Activated T-cell treated with anti-CD3 and anti-CD28 coated beads, Interleukin-2, amount 50 U/mL, for 24 hours (primary cell): ENCODE measurements at regions not wholly inside any gene's neighbourhood (a gene's known extent, or its start where the extent isn't known, plus 50 kb on each side); places are given as distances from the start of the nearest gene placed in this dataset.

Source experiments
- DNase-seq: peaks from one replicate; pipeline ENCODE4 v3.0.0-alpha.2; 2020
- H3K27ac Mint-ChIP-seq: 2 replicates; pipeline ENCODE4 v1.8.0; 2020; ENCODE audit warnings: mild to moderate bottlenecking, mixed read lengths
- H3K27me3 Mint-ChIP-seq: 2 replicates; pipeline ENCODE4 v1.8.0; 2020; ENCODE audit warnings: mixed read lengths
- H3K36me3 Mint-ChIP-seq: 2 replicates; pipeline ENCODE4 v1.8.0; 2020; ENCODE audit warnings: low read depth, mixed read lengths
- H3K4me1 Mint-ChIP-seq: 2 replicates; pipeline ENCODE4 v1.8.0; 2020; ENCODE audit warnings: low read depth, mixed read lengths
- H3K4me3 Mint-ChIP-seq: 2 replicates; pipeline ENCODE4 v1.8.0; 2020; ENCODE audit warnings: mild to moderate bottlenecking, moderate library complexity, mixed read lengths
- H3K9me3 Mint-ChIP-seq: 2 replicates; pipeline ENCODE4 v1.8.0; 2020; ENCODE audit warnings: mixed read lengths

DNA sequence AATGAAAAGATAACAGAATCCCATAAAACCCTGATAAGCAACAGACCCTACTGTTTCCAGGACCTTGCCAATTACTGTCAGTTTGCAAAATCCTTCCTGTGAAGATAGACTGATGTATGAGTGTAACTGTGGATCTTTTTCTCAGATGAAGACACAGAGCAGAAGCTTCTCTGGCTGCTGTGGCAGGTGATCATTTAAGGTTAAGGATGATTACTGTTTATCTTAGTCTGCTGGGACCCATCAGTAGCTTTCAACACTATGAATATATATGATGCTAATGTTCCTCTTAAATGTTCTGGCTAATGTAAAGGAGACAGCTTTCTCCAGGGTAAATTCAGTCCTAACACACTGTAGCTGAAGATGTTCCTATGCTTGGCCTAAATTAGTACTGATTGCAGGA lies 56.0 kb upstream of the CTTNBP2 start:
- Mint-ChIP-seq H3K36me3 (no peaks in the 10 kb centered on the region), H3K4me1 (no peaks in the 10 kb centered on the region), H3K27me3 (no peaks in the 10 kb centered on the region), H3K9me3 (peaks cover 5% of the 10 kb centered on the region), H3K4me3 (no peak overlapping the region), H3K27ac (no peak overlapping the region)
- DNase-seq: no peak

DNA sequence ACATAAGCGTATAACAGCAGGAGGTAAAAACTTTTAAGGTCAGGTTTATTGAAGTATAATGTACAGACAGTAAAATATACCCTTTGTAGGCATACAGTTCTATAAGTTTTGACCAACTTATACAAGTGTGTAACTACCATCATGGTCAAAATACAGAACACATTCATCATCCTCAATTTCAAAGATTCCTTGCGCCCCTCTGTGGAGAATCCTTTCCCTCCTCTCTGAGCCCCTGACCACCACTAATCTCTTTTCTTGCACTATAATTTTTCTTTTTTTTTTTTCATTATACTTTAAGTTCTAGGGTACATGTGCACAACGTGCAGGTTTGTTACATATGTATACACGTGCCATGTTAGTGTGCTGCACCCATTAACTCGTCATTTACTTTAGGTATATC lies 58.1 kb upstream of the CTTNBP2 start:
- H3K9me3 Mint-ChIP-seq: peaks cover 5% of the 10 kb centered on the region
- no peak overlapping the region for H3K4me3 Mint-ChIP-seq
- H3K27me3 Mint-ChIP-seq: no peaks in the 10 kb centered on the region
- no peak for DNase-seq
- H3K4me1 Mint-ChIP-seq: no peaks in the 10 kb centered on the region
- H3K27ac Mint-ChIP-seq: no peak overlapping the region
- no peaks in the 10 kb centered on the region for H3K36me3 Mint-ChIP-seq

DNA sequence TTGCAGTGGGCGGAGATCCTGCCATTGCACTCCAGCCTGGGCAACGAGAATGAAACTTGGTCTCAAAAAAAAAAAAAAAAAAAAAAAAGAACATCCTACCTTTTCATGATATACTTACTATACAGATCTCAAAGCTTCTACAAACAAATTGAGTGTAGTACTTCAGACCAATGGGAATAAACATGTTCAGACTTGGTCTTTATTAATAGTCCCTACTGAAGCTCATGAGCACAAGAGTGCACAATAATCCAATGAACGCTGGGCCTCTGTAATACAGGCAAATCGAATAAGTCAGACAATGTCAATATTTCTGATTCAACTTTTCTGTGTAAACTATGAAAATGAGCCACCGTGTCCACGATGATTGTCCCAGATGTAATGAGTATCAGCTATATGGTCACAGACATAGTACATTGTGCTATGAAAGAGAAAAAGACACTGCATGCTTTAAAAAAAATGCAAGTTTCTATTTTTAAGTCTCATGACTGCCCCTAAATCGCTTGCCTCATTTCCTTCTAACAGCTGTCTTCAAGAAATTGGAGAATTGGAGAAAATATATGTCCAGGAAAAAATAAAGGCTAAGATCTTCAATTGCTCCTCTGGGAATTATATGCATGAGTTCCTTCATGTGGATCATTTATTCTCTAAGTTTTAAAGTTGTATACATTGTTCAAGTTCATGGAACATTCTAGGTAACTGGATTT lies 64.0 kb upstream of the CTTNBP2 start:
- H3K4me1 Mint-ChIP-seq: no peaks in the 10 kb centered on the region
- H3K9me3 Mint-ChIP-seq: peaks cover 5% of the 10 kb centered on the region
- no peaks in the 10 kb centered on the region for H3K27me3 Mint-ChIP-seq
- DNase-seq: no peak
- no peak overlapping the region for H3K4me3 Mint-ChIP-seq
- H3K36me3 Mint-ChIP-seq: no peaks in the 10 kb centered on the region
- no peak overlapping the region for H3K27ac Mint-ChIP-seq

DNA sequence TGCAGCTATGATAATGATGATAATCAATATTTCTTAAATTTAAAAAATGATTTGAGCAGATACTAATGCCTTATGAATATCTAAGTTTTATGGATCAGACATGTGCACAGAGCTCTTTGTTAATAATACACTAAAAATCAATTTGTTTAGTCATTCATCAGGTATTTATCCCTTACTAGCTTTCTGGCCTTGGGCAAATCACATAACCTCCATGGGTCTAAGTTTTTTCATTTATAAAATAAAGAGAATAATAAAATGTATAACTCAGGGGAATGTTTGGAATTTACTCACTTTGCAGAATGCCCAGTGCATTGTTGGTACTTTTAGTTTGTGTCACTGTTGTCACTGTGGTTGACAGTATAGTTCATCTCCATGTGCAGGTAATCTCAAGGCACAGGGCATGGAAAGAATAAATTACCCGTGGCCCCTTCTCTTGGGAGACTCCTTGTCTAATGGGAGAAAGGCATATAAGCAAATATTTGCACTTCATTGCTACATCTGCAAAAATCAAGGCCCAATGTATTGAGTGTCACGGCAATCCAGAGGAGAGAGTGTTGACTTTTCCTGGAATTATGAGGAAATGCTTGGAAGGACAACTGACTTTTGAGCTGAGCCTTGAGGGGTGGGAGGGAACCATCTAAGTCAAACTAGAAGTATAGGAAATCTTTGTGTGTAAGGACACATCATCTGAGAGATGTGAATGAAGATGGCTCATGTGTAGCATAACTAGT lies 64.7 kb upstream of the CTTNBP2 start:
- Mint-ChIP-seq H3K9me3 (peaks cover 5% of the 10 kb centered on the region), H3K36me3 (no peaks in the 10 kb centered on the region), H3K4me3 (no peak overlapping the region), H3K27me3 (no peaks in the 10 kb centered on the region), H3K27ac (no peak overlapping the region), H3K4me1 (no peaks in the 10 kb centered on the region)
- DNase-seq: no peak

DNA sequence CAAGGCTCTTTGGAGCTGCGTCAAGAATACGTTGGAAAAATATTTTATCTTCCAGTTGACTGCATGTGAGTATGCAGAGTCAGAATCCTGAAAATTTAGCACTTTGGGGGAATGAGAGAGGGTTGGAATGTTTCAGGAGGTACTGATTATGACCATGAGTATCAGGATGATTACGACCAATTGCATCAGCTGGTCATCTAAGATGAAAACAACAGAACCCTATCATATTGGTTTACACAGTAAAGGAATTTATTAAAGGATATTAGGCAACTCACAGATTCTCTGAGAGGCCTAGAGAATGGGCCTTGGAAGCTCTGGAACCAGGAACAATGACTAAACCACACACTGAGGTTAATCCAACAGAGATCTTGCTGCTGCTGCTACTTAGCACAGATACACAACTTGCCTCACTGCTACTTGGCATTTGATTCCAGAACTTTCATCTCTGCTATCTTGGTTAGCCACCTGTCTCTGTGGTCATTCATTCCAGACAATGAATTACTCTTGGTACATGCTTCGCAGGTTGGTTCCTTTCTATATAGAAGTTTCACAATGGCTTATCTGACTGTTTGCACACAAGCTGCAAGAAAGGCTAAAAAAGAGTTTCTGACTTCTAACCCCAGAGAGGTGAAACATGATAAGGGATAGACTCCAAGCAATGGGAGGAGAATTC lies 68.0 kb upstream of the CTTNBP2 start:
- DNase-seq: no peak
- Mint-ChIP-seq H3K4me3 (no peak overlapping the region), H3K27me3 (no peaks in the 10 kb centered on the region), H3K27ac (no peak overlapping the region), H3K9me3 (no peaks in the 10 kb centered on the region), H3K4me1 (no peaks in the 10 kb centered on the region), H3K36me3 (no peaks in the 10 kb centered on the region)

DNA sequence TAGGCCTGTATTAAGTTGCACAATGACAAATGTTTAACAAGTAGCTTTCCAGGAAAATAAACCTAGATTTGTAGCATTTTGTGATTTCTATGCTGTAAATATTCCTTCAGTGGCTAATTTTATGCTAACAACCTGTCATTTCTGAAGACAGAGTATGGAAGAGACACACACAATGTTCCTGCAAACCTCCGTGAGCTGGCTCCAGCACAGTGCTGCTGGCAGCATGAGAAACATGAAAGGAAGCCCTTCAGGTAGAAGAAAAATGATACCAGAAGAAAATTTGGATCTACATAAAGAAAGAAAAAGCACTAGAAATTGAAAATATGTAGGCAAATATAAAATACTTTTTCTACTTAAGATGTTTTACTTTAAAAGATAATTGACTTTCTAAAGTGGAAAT lies 69.5 kb upstream of the CTTNBP2 start:
- no peak overlapping the region for H3K4me3 Mint-ChIP-seq
- H3K9me3 Mint-ChIP-seq: no peaks in the 10 kb centered on the region
- no peaks in the 10 kb centered on the region for H3K36me3 Mint-ChIP-seq
- H3K4me1 Mint-ChIP-seq: no peaks in the 10 kb centered on the region
- no peaks in the 10 kb centered on the region for H3K27me3 Mint-ChIP-seq
- no peak for DNase-seq
- H3K27ac Mint-ChIP-seq: no peak overlapping the region

DNA sequence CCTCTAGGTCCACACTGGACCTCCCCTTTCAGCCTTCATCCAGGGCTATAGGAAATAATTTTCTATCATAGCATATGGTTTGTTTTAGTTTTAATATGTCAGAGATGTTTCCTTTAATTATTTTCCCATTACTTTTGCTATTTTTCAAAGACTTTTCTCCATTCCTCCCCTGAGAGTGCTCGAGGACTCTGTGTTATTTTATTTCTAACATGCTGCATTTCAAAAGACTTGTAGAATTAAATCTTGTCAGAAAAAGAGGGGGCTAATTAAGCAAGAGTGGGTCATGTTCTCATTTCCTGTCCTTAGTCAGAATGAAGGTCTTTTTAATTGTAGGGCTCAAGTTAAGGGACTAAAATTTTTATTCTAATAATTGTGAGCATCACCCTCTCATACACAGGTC lies 71.6 kb upstream of the CTTNBP2 start:
- Mint-ChIP-seq H3K27ac (no peak overlapping the region), H3K4me1 (no peaks in the 10 kb centered on the region)

DNA sequence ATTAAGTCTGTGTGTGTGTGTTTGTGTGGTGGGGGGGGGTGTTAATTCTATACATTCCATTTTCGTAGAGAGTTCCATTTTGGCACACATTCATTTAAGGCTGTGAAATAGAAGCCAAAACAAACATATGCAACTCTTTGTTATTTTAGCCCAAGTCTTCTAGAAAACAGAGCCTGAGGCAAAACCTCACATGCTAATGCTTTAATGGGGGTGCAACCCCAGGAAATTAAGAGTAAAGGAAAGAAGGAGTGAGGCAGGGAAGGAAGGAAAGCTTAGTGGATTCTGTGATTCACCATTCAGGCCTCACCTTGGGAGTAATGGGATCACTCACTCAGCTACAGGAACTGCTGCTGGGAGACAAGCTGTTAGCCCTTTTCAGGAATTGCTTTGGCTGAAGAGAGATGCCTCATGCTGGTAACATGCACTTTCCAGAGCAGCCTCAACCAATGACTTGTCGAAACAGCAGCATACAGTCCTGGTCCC lies 73.0 kb upstream of the CTTNBP2 start:
- Mint-ChIP-seq H3K9me3 (no peaks in the 10 kb centered on the region), H3K27me3 (no peaks in the 10 kb centered on the region), H3K27ac (no peak overlapping the region), H3K4me1 (no peaks in the 10 kb centered on the region), H3K36me3 (no peaks in the 10 kb centered on the region), H3K4me3 (no peak overlapping the region)
- DNase-seq: no peak

More for the DNA sequence above, 71.6 kb upstream of the CTTNBP2 start:
- Mint-ChIP-seq H3K9me3 (no peaks in the 10 kb centered on the region), H3K27me3 (no peaks in the 10 kb centered on the region), H3K4me3 (no peak overlapping the region), H3K36me3 (no peaks in the 10 kb centered on the region)
- no peak for DNase-seq

DNA sequence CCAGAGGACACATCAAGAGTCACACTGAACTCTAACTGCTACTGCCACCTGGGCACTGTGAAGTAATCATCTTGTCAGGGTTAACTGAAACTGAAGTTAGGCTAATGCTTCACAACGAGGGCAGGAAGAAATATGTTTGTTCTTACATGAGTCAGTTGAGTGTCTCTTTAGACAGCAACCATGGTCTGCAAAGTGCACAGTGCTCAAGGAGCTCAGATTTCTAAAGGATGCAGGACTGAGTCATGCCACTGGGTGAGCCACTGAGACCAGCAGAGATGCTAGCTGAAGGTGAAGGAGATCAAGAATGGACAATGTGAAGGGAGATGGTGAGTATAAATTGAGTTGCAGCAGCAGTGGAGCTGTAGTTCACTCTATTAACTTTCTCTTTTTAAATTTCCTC lies 76.0 kb upstream of the CTTNBP2 start:
- H3K36me3 Mint-ChIP-seq: no peaks in the 10 kb centered on the region
- H3K4me1 Mint-ChIP-seq: no peaks in the 10 kb centered on the region
- DNase-seq: no peak
- H3K9me3 Mint-ChIP-seq: no peaks in the 10 kb centered on the region
- no peaks in the 10 kb centered on the region for H3K27me3 Mint-ChIP-seq
- no peak overlapping the region for H3K27ac Mint-ChIP-seq
- H3K4me3 Mint-ChIP-seq: no peak overlapping the region

DNA sequence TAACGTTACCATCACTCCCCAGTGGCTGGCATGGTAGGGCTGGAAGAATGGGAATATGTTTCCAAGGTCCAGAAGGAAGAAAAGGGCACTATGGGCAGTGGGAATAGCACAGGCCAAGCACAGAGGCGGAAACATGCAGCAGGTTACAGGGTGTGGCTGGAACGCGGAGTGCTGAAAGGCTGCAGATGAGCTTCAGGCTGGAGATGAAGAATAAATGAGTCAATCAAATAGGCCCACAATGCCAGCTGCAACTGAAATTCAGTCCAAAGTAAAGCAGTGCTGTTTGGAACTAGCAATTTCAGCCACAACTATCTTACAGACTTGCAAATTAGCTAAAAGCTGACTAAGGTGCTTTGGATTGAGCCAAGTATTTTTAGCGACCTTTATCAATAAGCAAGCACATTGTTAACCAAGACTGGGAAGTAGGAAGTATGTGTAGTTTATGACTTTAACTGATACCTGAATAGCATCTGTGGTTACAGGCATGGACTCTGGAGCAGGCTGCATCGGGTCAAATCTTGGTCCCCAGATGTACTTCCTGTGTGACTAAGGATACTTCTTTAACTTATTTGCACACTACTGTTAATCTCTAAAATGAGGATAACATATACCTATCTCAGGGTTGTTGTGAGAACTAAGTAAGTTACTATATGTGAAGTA lies 77.5 kb upstream of the CTTNBP2 start:
- H3K27ac Mint-ChIP-seq: no peak overlapping the region
- DNase-seq: no peak
- H3K9me3 Mint-ChIP-seq: no peaks in the 10 kb centered on the region
- no peaks in the 10 kb centered on the region for H3K36me3 Mint-ChIP-seq
- H3K4me1 Mint-ChIP-seq: no peaks in the 10 kb centered on the region
- no peak overlapping the region for H3K4me3 Mint-ChIP-seq
- no peaks in the 10 kb centered on the region for H3K27me3 Mint-ChIP-seq

DNA sequence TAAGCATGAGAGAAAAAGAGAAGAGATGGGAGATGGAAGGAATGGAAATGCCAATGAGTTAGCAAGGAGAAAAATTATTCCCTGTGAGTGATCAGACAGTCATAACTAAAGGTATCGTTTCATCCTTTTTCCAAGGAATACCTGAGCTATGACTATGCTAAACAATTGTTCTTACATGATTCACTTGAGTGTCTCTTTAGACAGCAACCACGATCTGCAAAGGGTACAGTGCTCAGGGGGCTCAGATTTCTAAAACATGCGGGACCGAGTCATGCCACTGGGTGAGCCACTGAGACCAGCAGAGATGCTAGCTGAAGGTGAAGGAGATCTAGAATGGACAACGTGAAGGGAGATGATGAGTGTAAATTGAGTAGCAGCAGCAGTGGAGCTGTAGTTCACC lies 78.0 kb upstream of the CTTNBP2 start:
- no peak overlapping the region for H3K4me3 Mint-ChIP-seq
- no peaks in the 10 kb centered on the region for H3K36me3 Mint-ChIP-seq
- no peaks in the 10 kb centered on the region for H3K27me3 Mint-ChIP-seq
- H3K9me3 Mint-ChIP-seq: no peaks in the 10 kb centered on the region
- no peak for DNase-seq
- H3K27ac Mint-ChIP-seq: no peak overlapping the region
- H3K4me1 Mint-ChIP-seq: no peaks in the 10 kb centered on the region

DNA sequence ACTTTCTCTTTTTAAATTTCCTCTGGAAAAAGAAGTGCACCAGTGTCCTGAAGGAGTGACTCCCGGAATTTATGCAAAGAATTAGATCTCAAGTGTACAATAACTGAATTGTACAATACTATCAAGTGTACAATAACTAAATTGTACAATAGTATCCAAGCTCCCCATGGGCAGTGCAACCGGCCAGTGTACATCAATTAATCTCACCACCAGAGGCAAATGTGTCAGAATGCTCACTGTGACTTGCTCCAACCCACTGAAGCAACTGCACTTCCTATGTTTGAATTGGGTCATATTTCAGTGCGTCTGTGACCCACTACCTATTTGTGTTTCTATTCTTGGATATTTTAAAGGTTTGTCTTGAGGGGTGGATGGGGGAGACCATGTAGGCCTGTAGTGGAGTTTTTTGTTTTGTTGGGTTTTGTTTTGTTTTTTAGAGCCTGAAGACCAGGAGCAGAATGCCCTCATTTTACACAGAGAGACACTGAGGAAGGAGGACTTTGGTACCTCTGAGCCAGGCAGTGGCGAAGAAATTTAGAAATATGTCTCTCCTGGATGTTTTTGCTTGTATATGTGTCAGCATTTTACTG lies 78.5 kb upstream of the CTTNBP2 start:
- no peak overlapping the region for H3K4me3 Mint-ChIP-seq
- no peaks in the 10 kb centered on the region for H3K36me3 Mint-ChIP-seq
- no peaks in the 10 kb centered on the region for H3K9me3 Mint-ChIP-seq
- no peak overlapping the region for H3K27ac Mint-ChIP-seq
- no peak for DNase-seq
- H3K4me1 Mint-ChIP-seq: no peaks in the 10 kb centered on the region
- H3K27me3 Mint-ChIP-seq: no peaks in the 10 kb centered on the region

DNA sequence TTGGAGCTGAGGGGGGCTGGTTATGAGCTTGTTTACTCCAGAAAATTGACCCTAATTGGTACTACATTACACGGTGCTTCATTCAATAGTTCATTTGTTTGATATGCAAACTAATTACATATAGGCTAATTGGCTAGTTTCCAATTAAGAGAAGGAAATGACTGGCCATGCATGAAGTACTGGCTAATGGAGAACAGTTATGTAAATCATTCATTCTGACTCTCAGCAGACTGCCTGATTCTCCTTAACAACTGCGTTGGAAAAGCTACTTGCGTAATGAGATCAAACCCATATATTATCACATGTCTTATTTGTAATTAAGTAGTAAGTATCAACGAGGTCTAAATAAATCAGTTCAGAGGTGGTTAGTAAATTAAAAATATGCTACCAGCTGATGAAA lies 81.8 kb upstream of the CTTNBP2 start:
- Mint-ChIP-seq H3K27ac (no peak overlapping the region), H3K36me3 (no peaks in the 10 kb centered on the region)

DNA sequence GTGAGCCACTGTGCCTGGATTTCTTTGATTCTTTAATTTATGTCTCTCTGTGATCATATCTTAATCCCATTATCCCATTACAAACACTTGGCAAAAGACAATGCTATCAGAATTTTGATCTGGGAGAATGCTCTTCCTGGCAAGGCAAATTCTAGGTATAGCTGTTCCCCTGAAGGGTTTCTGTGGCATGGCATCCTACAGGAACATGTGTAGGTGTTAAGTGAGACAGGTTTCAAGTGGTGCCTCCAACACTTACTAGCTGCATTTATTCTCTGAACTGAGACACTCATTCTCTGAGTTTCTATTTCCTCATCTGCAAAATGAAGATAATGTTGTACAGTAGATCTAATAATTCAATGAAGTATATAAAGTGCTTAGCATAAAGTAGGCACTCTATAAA lies 87.1 kb upstream of the CTTNBP2 start:
- H3K4me1 Mint-ChIP-seq: no peaks in the 10 kb centered on the region
- H3K36me3 Mint-ChIP-seq: no peaks in the 10 kb centered on the region
- no peak overlapping the region for H3K4me3 Mint-ChIP-seq
- H3K27ac Mint-ChIP-seq: no peak overlapping the region
- DNase-seq: no peak
- H3K9me3 Mint-ChIP-seq: no peaks in the 10 kb centered on the region
- H3K27me3 Mint-ChIP-seq: no peaks in the 10 kb centered on the region

More for the DNA sequence above, 81.8 kb upstream of the CTTNBP2 start:
- DNase-seq: no peak
- Mint-ChIP-seq H3K4me1 (no peaks in the 10 kb centered on the region), H3K4me3 (no peak overlapping the region), H3K9me3 (no peaks in the 10 kb centered on the region), H3K27me3 (no peaks in the 10 kb centered on the region)
